H1 (cell line): ENCODE measurements at regions not wholly inside any gene's neighbourhood (a gene's known extent, or its start where the extent isn't known, plus 50 kb on each side); places are given as distances from the start of the nearest gene placed in this dataset.

Source experiments
- ATF2 ChIP-seq: IDR thresholded peaks from 2 replicates; pipeline ENCODE4 v1.6.1; 2012; ENCODE audit warnings: low read length, inconsistent platforms
- BRCA1 ChIP-seq: IDR thresholded peaks from 2 replicates; pipeline ENCODE4 v1.6.1; 2012; ENCODE audit warnings: low read depth, low read length, improper control_type of control experiment
- JUND ChIP-seq: IDR thresholded peaks from 2 replicates; pipeline ENCODE4 v1.6.1; 2011; ENCODE audit warnings: mild to moderate bottlenecking, improper control_type of control experiment, low read length
- POU5F1 ChIP-seq: IDR thresholded peaks from 2 replicates; pipeline ENCODE4 v1.6.1; 2011; ENCODE audit warnings: low read depth, mild to moderate bottlenecking, low read length, moderate library complexity

- no peak for TF ChIP-seq ATF2
- TF ChIP-seq BRCA1, result no peak
- TF ChIP-seq POU5F1, result no peak
- TF ChIP-seq JUND, result no peak
- TF ChIP-seq, all 59 proteins: peak for 0
Measured at GRCh38 chr14:29990993-29991392, 63.3 kb upstream of the PRKD1 start (continued).
